Amniotic stem cell (primary cell): ENCODE measurements at regions not wholly inside any gene's neighbourhood (a gene's known extent, or its start where the extent isn't known, plus 50 kb on each side); places are given as distances from the start of the nearest gene placed in this dataset.
"Not testable (repeated sequence)": the region's sequence is repeated elsewhere in the genome, so short reads cannot be mapped to it uniquely, and the experiment has no call there.

Source experiments
- DNase-seq: peaks from one replicate; lab custom pipeline; 2025; lab: John Stamatoyannopoulos, UW

GRCh38 chr1:178572604-178573003 is 59.7 kb downstream of the TEX35 start:
- DNase-seq, result no peak

- DNase-seq, result no peak
Measured at GRCh38 chr1:178573330-178573729, 60.4 kb downstream of the TEX35 start.

- no peak for DNase-seq
Measured at GRCh38 chr1:178574345-178574744, 61.4 kb downstream of the TEX35 start.

- no peak for DNase-seq
Measured at GRCh38 chr1:178575611-178576361, 62.9 kb downstream of the TEX35 start.

GRCh38 chr1:178576841-178577240 is 63.9 kb downstream of the TEX35 start:
- no peak for DNase-seq

- no peak for DNase-seq
Measured at GRCh38 chr1:178577882-178578281, 65.0 kb downstream of the TEX35 start.

- no peak for DNase-seq
Measured at GRCh38 chr1:178578541-178578940, 65.6 kb downstream of the TEX35 start.

- no peak for DNase-seq
Measured at GRCh38 chr1:178579095-178579494, 66.2 kb downstream of the TEX35 start.

GRCh38 chr1:178579562-178579961 is 66.7 kb downstream of the TEX35 start:
- DNase-seq, result no peak

GRCh38 chr1:178580096-178580495 is 67.2 kb downstream of the TEX35 start:
- DNase-seq, result no peak

- DNase-seq, result no peak
Measured at GRCh38 chr1:178580876-178581275, 68.0 kb downstream of the TEX35 start.

GRCh38 chr1:178581351-178582303 is 68.7 kb downstream of the TEX35 start:
- DNase-seq, result no peak

- DNase-seq, result no peak
Measured at GRCh38 chr1:178587096-178587495, 74.2 kb downstream of the TEX35 start.

- no peak for DNase-seq
Measured at GRCh38 chr1:178587975-178588374, 75.1 kb downstream of the TEX35 start.

GRCh38 chr1:178589042-178589441 is 76.1 kb downstream of the TEX35 start:
- not testable (repeated sequence) for DNase-seq

- not testable (repeated sequence) for DNase-seq
Measured at GRCh38 chr1:178591811-178592210, 78.9 kb downstream of the TEX35 start.

GRCh38 chr1:178593515-178593914 is 80.6 kb downstream of the TEX35 start:
- no peak for DNase-seq

GRCh38 chr1:178594133-178594532 is 81.2 kb downstream of the TEX35 start:
- no peak for DNase-seq

GRCh38 chr1:178595491-178595890 is 82.6 kb downstream of the TEX35 start:
- no peak for DNase-seq

GRCh38 chr1:178599087-178599486 is 86.2 kb downstream of the TEX35 start:
- no peak for DNase-seq

- no peak for DNase-seq
Measured at GRCh38 chr1:178599745-178600144, 86.8 kb downstream of the TEX35 start.

GRCh38 chr1:178603926-178604325 is 91.0 kb downstream of the TEX35 start:
- DNase-seq, result no peak

- no peak for DNase-seq
Measured at GRCh38 chr1:178606839-178607238, 93.9 kb downstream of the TEX35 start.
